NCI-H1694 (cell line): ENCODE measurements at regions not wholly inside any gene's neighbourhood (a gene's known extent, or its start where the extent isn't known, plus 50 kb on each side); places are given as distances from the start of the nearest gene placed in this dataset.
"Not testable (repeated sequence)": the region's sequence is repeated elsewhere in the genome, so short reads cannot be mapped to it uniquely, and the experiment has no call there.

Experiments used
- DNase-seq: peaks from one replicate; lab custom pipeline; 2025; lab: John Stamatoyannopoulos, UW

GRCh38 chr21:9001890-9002663 is 1519.3 kb upstream of the TPTE start:
- not testable (repeated sequence) for DNase-seq

- DNase-seq = not testable (repeated sequence)
These were observed 1517.2 kb upstream of the TPTE start for GRCh38 chr21:9003909-9004814.

- not testable (repeated sequence) for DNase-seq
These were observed 1516.4 kb upstream of the TPTE start for GRCh38 chr21:9004815-9005518.

GRCh38 chr21:9005671-9006070 is 1515.7 kb upstream of the TPTE start:
- not testable (repeated sequence) for DNase-seq

GRCh38 chr21:9006111-9006510 is 1515.3 kb upstream of the TPTE start:
- DNase-seq = not testable (repeated sequence)

- not testable (repeated sequence) for DNase-seq
These were observed 1514.6 kb upstream of the TPTE start for GRCh38 chr21:9006553-9007323.

- no peak for DNase-seq
These were observed 1512.7 kb upstream of the TPTE start for GRCh38 chr21:9008636-9009035.

- not testable (repeated sequence) for DNase-seq
These were observed 1511.9 kb upstream of the TPTE start for GRCh38 chr21:9009267-9010016.

- not testable (repeated sequence) for DNase-seq
These were observed 1511.1 kb upstream of the TPTE start for GRCh38 chr21:9010121-9010795.

- DNase-seq = not testable (repeated sequence)
These were observed 1510.2 kb upstream of the TPTE start for GRCh38 chr21:9010936-9011890.

GRCh38 chr21:9011916-9012315 is 1509.5 kb upstream of the TPTE start:
- DNase-seq = not testable (repeated sequence)

GRCh38 chr21:9013502-9014242 is 1507.7 kb upstream of the TPTE start:
- DNase-seq = not testable (repeated sequence)

GRCh38 chr21:9014243-9014734 is 1507.1 kb upstream of the TPTE start:
- DNase-seq = not testable (repeated sequence)

GRCh38 chr21:9015483-9016197 is 1505.7 kb upstream of the TPTE start:
- DNase-seq = not testable (repeated sequence)

- not testable (repeated sequence) for DNase-seq
These were observed 1504.2 kb upstream of the TPTE start for GRCh38 chr21:9017206-9017605.

- DNase-seq = not testable (repeated sequence)
These were observed 1502.6 kb upstream of the TPTE start for GRCh38 chr21:9018731-9019253.
